ENCODE measurements at regions not wholly inside any gene's neighbourhood (a gene's known extent, or its start where the extent isn't known, plus 50 kb on each side); places are given as distances from the start of the nearest gene placed in this dataset.
"Not testable (repeated sequence)": the region's sequence is repeated elsewhere in the genome, so short reads cannot be mapped to it uniquely, and the experiment has no call there.

DNA sequence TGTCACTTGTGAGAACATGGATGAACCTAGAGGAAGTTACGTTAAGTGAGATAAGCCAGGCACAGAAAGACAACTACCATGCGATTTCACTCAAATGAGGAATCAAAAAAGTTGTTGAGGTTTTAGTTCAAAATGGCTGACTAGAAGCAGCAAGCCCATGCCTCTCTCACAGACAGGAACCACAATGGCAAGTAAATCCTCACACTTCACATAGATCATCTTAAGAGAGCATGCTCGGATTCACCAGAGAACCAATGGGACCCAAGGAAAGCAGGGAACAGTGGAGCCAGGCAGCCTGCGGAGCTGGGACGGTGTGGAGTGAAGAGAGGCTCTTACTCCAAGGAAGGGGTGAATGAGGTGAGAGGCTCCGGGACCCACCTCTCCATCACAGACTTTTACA, 581.0 kb downstream of the UQCRFS1 start:
- no peak for DNase-seq (ENCODE audit: low read depth)

DNA sequence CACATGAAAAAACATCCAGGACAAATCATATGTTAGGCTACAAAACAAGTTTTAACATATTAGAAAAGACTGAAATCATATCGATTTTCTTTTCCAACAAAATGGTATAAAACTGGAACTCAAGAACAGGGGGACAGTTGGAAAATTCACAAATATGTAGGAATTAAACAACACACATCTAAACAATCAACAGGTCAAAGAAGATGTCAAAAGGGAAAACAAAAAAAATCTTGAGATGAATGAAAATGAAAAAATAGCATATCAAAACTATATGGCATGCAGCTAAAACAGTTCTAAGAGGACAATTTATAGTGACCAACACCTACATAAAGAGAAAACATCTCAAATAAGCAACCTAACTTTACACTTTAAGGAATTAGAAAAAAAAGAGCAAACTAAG, 585.3 kb downstream of the UQCRFS1 start:
- no peak for DNase-seq (ENCODE audit: low read depth)

DNA sequence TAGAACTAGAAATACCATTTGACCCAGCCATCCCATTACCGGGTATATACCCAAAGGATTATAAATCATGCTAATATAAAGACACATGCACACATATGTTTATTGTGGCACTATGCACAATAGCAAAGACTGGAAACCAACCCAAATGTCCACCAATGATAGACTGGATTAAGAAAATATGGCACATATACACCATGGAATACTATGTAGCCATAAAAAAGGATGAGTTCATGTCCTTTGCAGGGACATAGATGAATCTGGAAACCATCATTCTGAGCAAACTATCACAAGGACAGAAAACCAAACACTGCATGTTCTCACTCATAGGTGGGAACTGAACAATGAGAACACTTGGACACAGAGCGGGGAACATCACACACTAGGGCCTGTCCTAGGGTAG, 586.5 kb downstream of the UQCRFS1 start:
- DNase-seq (ENCODE audit: low read depth), result not testable (repeated sequence)

DNA sequence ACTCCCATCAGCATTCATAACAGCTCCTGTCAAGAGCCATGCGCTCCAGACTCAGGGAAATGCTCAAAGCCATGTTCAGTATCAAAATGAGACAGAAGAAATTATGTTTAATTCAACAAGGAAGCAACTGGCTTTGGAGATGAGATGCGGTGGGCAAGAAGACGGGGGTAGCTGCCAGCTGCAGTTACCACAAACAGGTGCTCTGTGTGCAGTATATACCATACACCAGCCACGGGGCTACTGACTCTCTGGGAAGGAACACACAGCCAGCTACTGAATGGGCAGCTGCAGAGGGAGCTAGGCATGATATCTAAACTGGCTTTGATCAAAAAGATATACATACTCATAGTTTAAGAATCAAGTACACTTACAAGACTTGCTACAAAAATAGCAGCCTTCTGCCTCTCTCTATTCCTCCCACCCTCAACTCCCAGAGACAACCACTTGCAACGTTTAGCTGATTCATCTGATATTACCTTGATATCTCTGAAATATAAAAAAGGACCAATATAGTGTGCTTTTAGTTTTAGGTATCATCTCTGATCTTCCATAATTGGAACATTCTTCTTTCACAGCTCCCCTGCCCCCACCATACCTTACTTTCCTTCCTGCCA, 593.0 kb downstream of the UQCRFS1 start:
- DNase-seq (ENCODE audit: low read depth), result no peak

DNA sequence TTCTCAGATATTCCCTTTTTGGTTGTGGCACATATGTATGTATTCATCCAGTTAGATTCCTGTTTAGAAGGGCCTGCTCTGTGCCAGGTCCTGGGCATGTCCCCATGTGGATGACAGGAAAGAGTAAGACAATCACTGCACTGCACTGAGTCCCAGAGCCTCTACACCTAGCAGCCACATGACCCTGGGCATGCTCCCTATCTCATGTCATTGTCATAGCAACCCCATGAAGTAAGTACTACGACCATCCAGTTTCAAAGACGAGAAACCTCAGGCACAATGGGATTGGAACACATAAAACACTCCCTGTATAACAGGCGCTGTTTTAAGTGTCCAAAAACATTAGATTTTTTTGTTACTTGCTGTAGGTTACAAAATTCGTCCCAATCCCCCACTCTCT, 594.4 kb downstream of the UQCRFS1 start:
- DNase-seq (ENCODE audit: low read depth), result no peak

DNA sequence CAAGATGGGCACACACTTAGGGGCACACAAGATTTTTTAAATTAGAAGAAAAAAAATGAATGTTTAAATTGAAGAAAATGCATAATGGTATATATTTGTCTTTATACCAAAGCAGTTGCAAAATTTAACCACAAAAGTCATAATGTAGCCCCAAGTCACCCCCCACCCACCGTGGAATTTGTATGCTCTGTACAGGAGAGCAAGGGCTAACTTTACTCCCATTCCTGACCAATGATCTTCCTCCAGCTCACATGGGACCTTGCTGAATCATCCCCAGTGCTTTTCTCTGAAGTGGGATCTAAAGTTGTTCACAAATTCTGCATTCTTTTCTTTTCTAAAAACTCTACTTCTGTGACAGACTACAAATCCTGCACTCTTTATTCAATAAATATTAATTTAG, 597.0 kb downstream of the UQCRFS1 start:
- DNase-seq (ENCODE audit: low read depth), result no peak

DNA sequence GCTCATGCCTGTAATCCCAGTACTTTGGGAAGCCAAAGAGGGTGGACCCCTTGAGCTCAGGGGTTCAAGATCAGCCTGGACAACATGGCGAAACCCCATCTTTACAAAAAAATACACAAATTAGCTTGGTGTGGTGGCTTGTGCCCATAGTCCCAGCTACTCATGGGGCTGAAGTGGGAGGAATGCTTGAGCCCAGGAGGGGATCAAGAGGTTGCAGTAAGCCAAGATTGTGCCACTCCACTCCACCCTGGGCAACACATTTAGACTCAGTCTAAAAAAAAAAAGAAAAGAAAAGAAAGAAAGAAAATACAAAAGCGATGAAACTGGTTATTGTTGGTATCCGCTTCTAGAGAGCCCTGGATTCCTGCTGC, 597.4 kb downstream of the UQCRFS1 start:
- DNase-seq (ENCODE audit: low read depth), result no peak

DNA sequence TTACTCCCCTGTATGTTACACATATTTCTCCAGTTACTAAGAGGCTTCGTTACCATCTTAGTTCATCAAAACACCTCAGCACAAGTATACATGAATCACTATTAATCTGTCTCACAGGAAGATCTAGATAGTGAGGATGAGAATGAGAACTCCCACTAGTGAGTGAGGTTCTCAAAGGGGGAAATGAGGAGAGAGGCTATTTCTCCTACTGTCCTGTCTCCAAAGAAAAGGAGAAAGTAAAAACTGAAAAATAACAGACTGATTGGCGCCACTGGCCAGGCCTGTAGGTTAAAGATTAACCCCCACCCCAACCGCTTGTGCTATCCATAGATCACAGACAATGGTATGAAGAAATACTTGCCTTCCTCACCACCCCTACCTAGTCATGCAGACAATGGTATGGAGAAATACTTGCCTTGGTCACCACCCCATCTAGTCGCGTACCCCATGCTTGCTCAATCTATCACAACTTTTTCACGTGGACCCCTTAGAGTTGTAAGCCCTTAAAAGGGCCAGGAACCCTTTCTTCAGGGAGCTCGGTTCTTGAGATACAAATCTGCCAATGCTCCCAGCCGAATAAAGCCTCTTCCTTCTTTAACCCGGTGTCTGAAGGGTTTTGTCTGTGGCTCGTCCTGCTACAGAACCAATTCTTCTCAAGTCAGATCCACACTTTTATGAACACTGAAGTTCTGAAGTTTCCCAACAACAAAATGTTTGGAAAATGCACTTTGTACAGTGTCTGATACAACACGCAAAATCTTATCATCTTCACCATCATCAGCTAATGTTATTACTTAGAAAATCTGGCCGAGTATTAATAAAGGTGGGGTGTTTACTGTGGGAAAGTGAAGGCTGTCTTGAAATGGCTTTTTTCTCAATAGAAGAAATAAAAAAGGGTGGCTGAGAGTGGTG, 598.1 kb downstream of the UQCRFS1 start:
- no peak for DNase-seq (ENCODE audit: low read depth)

DNA sequence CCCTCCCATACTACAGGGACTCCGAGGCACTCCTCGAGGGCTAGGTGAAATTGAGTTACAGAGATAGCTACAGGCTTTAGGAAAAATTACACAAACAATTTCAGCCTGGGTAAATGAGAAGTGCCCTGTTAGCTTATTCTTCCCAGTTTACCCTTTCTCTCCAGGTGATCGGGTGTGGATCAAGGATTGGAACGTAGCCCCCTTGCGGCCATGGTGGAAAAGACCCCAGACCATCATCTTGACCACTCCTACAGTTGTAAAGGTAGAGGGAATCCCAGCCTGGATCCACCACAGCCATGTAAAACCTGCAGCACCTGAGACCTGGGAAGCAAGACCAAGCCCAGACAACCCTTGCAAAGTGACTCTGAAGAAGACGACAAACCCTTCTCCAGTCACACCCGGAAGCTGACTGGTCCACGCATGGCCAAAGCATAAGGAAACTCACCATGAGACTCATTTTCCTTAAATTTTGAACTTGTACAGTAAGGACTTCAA, 600.6 kb downstream of the UQCRFS1 start:
- no peak for DNase-seq (ENCODE audit: low read depth)

DNA sequence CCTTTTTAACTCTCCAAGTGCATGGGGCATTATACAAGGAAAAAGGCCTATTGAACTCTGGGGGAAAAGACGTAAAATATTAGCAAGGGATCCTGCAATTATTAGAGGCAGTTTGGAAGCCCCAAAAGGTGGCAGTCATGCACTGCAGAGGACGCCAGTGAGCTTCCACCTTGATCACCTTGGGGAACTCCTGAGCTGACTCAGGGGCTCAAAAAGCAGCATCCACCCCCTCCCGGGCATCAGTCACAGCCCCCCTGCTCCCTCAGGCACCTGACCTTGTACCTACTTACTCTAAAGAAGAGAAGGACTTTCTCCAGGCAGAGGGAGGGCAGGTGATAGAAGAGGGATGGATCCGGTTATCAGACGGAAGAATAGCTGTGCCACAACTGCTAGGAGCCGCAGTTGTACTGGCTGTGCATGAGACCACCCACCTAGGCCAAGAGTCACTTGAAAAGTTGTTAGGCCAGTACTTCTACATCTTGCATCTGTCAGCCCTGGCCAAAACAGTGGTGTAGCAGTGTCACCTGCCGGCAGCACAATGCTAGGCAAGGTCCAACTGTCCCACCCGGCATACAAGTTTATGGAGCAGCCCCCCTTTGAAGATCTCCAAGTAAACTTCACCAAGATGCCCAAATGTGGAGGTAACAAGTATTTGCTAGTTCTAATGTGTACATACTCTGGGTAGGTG, 601.6 kb downstream of the UQCRFS1 start:
- DNase-seq (ENCODE audit: low read depth), result not testable (repeated sequence)

DNA sequence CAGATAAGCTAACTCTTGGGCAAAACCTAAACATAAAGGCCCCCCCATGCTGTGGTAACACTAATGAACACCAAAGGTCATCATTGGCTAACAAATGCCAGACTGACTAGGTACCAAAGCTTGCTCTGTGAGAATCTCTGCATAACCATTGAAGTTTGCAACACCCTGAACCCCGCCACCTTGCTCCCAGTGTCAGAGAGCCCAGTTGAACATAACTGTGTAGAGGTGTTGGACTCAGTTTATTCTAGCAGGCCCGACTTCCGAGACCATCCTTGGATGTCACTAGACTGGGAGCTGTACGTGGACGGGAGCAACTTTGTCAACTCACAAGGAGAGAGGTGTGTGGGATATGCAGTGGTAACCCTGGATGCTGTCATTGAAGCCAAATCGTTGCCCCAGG, 602.2 kb downstream of the UQCRFS1 start:
- no peak for DNase-seq (ENCODE audit: low read depth)

DNA sequence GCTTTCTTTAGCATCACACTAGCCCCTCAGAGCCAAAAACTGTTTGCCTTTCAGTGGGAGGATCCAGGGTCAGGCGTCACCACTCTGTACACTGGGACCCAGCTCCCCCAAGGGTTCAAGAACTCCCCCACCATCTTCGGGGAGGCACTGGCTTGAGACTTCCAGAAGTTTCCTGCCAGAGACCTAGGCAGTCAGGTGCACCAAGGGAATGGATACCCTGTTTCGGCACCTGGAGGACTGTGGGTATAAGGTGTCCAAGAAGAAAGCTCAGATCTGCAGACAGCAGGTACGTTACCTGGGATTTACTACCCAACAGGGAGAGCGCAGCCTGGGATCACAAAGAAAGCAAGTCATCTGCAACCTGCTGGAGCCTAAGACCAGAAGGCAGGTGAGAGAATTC, 603.0 kb downstream of the UQCRFS1 start:
- no peak for DNase-seq (ENCODE audit: low read depth)

DNA sequence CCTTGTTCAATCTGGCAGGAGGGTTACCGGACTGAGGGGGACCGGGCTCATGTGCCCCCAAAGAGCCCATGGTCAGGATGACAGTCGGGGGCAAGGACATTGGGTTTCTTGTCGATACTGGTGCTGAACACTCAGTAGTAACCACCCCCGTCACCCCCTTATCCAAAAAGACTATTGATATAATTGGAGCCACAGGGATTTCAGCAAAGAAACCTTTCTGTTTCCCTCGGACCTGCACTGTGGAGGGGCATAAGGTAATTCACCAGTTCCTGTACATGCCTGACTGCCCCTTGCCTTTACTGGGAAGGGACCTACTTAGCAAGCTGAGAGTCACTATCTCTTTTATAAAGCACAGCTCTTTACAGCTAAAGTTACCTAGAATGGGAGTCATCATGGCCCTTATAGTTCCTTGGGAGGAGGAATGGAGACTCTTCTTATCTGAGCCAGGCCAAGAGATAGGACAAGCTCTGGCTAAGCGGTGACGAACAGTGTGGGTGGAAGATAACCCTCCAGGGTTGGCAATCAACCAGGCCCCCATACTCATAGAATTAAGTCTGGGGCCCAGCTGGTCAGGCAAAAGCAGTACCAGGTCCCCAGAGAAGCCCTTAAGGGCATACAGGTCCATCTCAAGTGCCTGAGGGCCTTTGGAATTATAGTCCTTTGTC, 603.7 kb downstream of the UQCRFS1 start:
- no peak for DNase-seq (ENCODE audit: low read depth)

DNA sequence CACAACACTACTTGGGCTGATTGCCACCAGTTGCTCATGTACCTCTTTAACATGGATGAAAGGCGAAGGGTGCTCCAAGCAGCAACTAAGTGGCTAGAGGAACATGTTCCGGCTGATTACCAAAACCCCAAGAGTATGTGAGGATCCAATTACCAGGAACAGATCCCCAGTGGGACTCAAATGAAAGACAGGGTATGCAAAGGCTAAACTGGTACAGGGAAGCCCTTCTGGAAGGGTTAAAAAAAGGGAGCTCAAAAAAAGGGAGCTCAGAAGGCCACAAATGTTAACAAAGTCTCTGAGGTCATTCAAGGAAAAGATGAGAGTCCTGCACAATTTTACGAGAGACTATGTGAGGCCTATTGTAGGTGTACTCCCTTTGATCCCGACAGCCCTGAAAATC, 604.7 kb downstream of the UQCRFS1 start:
- DNase-seq (ENCODE audit: low read depth), result no peak

DNA sequence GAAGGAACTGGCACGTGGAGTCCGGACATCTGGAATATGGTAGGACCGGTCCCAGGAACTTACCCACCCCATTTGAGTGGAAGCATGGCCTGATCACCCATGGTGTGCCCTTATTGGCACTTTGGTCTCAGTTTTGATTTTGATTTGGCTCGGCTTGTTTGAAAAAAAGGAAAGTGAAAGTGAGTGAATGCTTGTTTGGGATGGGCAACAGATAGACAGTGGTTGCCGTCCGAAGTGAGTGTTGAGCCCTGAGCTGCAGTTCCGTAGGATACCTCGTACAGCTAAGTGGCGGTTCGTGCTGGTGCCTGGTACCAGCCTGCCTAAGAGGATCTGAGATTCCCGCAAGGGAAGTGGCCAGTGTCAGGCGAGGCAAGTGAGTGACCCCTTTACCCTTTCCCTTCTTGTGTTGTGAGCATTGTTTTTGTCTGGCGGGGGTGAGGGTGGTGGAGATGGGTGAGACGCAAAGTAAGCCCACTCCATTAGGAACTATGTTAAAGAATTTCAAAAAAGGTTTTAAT, 605.8 kb downstream of the UQCRFS1 start:
- no peak for DNase-seq (ENCODE audit: low read depth)

DNA sequence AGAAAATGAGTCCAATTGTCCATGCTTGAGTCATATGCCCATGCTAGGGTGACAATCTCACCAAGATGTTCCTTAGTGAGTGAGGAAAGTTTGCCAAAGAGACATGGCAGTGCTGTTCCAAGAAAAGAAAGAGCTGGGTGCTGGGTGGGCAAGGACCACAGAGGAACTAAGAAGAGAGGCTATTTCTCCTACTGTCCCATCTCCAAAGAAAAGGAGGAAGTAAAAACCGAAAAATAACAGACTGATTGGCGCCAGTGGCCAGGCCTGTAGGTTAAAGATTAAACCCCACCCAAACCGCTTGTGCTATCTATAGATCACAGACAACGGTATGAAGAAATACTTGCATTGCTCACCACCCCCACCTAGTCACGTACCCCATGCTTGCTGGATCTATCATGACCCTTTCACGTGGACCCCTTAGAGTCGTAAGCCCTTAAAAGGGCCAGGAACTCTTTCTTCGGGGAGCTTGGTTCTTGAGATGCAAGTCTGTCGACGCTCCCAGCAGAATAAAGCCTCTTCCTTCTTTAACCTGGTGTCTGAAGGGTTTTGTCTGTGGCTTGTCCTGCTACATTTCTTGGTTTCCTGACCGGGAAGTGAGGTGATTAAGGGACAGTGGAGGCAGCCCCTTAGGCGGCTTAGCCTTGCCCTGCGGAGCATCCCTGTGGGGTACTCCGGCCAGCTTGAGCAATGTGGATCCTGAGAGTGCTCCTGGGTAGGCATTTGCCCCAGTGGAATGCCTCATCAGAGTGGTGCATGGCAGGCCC, 606.5 kb downstream of the UQCRFS1 start:
- DNase-seq (ENCODE audit: low read depth), result no peak

DNA sequence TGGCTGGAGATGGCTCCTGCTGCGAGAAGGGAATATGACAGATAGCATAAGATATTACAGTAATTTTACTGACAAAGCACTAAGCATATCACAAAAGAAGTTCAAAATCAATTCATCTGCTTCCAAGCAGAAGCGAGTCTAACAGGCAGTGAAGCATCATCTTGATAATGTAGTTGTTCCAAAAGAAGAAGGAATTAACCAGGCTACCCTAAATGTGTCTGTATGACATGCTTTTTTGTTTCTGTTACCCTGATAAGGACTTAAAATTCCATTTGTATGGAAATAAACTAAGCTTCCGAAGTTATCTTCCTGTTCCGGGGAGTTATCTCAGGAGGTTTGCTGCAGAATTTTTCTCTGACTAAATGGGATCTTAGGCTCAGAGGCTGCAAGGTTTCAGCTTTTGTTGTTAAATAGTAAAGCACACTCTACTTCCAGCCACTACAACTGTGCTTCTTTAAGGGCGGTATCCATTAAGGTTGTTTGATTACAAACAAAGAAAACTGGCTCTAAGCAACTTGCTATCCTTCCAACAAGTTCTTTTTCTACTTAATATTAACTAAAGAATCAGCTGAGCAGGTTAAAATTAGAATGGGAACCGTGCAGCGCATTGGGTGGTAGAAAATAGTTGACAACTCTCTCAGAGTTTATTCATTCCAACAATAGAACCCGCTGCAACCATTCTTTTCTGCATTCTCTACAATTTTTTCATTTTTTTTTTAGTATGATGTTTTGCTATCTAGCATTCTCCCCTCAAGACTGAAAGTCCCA, 607.3 kb downstream of the UQCRFS1 start:
- no peak for DNase-seq (ENCODE audit: low read depth)

DNA sequence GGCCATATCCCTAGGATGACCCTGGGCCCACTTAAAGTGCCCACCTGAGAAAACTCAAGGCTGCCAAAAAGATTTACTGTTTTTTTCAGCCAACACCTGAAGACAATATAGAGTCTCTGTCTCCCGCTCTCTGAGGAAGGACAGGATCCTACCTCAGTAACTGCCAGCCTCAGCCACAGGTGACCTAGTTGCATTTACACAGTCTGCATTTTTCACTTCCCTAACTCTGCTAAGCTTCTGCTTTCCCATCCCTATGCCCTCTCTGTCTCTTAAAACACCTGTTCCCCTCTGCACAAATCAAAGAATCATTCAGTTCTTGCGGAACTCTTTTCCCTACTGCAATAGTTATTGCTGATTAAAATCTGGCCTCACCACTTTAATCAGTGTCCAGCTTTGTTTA, 609.5 kb downstream of the UQCRFS1 start:
- DNase-seq (ENCODE audit: low read depth), result no peak

DNA sequence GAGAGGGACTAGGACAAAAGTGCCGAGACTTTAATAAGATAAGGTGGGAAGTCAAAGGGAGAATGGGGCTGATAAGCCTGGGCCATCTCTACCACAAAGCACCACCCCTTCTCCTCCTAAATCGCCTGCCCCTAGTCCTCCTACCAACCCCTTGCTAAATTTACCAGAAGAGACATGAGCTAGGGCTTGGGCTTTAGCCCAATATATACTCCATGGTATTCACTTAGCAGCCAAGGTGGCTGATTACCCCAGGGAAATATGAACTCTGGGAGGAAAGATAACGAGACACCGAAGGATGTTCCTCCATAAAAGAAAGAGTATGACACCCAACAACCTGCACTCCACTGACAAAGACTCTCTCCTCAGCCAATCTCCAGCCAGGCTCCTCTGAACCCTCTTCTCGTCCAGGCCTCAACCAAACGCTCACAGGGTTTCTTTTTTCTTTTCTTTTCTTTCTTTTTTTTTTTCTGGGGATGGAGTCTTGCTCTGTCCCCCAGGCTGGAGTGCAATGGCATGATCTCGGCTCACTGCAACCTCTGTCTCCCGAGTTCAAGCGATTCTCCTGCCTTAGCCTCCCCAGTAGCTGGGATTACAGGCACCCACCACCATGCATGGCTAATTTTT, 610.2 kb downstream of the UQCRFS1 start:
- no peak for DNase-seq (ENCODE audit: low read depth)
